ENCODE measurements at regions not wholly inside any gene's neighbourhood (a gene's known extent, or its start where the extent isn't known, plus 50 kb on each side); places are given as distances from the start of the nearest gene placed in this dataset.
A peak's percentile ranks its signal among the peaks of the same experiment; 100 is the strongest.

- peaks cover 0 to 16% (median 9%) of the 10 kb centered on the region in 4 donors for H3K4me1 ChIP-seq
- DNase-seq = no peak
- H3K36me3 ChIP-seq = no peaks in the 10 kb centered on the region
- no peak overlapping the region for H3K4me3 ChIP-seq
- H3K9me3 ChIP-seq = no peaks in the 10 kb centered on the region
- H3K27me3 ChIP-seq = no peaks in the 10 kb centered on the region
- intact Hi-C loops (cut with DNase I; ENCODE audit: low total_unique reads) = no loop called here
- TF ChIP-seq POLR2A (IDR thresholded peaks at IDR 0.05) = no peak
- no peak overlapping the region for H3K27ac ChIP-seq
- 91 to 97% methylated on average over 3 of the region's 3 CpGs for WGBS, 2 donors (ENCODE audit: low coverage in 1 of 2)
- in situ Hi-C loops (cut with MboI; ENCODE audit: low pct_ligation_motif_present in 1 of 4, low pct_unique_long_range_greater_than_20kb in 1 of 4, low sequenced_read_pairs in 3 of 4) = no loop called here
These were observed 118.6 kb upstream of the ZNF608 start for GRCh38 chr5:124865066-124865465.

- 49 to 62% methylated on average over 4 of the region's 4 CpGs for WGBS, 2 donors (ENCODE audit: low coverage in 1 of 2)
- Histone ChIP-seq H3K27ac (peak overlapping the region in 3 of 4 donors; percentile 1 to 66 (median 36)), H3K36me3 (no peaks in the 10 kb centered on the region), H3K9me3 (no peaks in the 10 kb centered on the region), H3K4me1 (peaks cover 0 to 16% (median 9%) of the 10 kb centered on the region in 4 donors), H3K27me3 (no peaks in the 10 kb centered on the region), H3K4me3 (no peak overlapping the region)
- no peak for DNase-seq
- in situ Hi-C loops (cut with MboI; ENCODE audit: low pct_ligation_motif_present in 1 of 4, low pct_unique_long_range_greater_than_20kb in 1 of 4, low sequenced_read_pairs in 3 of 4) = no loop called here
- TF ChIP-seq CTCF (IDR thresholded peaks at IDR 0.05) (no peak), POLR2A (IDR thresholded peaks at IDR 0.05) (no peak), POLR2AphosphoS5 (IDR thresholded peaks at IDR 0.05) (no peak), EP300 (IDR thresholded peaks at IDR 0.05; ENCODE audit: low read depth) (no peak)
- intact Hi-C loops (cut with DNase I; ENCODE audit: low total_unique reads) = no loop called here
These were observed 119.3 kb upstream of the ZNF608 start for GRCh38 chr5:124865603-124866354.

- intact Hi-C loops (cut with DNase I; ENCODE audit: low total_unique reads) = no loop called here
- 63 to 69% methylated on average over 10 to 12 of the region's 12 CpGs for WGBS, 2 donors (ENCODE audit: low coverage in 1 of 2)
- in situ Hi-C loops (cut with MboI; ENCODE audit: low pct_ligation_motif_present in 1 of 4, low pct_unique_long_range_greater_than_20kb in 1 of 4, low sequenced_read_pairs in 3 of 4) = no loop called here
These were observed 120.1 kb upstream of the ZNF608 start for GRCh38 chr5:124866355-124867136.

GRCh38 chr5:124867137-124867704 lies 120.8 kb upstream of the ZNF608 start:
- TF ChIP-seq CTCF (IDR thresholded peaks at IDR 0.05) (no peak), EP300 (IDR thresholded peaks at IDR 0.05; ENCODE audit: low read depth) (no peak), POLR2AphosphoS5 (IDR thresholded peaks at IDR 0.05) (no peak), POLR2A (IDR thresholded peaks at IDR 0.05) (no peak)
- WGBS, 2 donors (ENCODE audit: low coverage in 1 of 2) = 73 to 85% methylated on average over 5 to 6 of the region's 6 CpGs
- no peaks in the 10 kb centered on the region for H3K9me3 ChIP-seq
- intact Hi-C loops (cut with DNase I; ENCODE audit: low total_unique reads) = no loop called here
- no peaks in the 10 kb centered on the region for H3K36me3 ChIP-seq
- peak overlapping the region in 1 of 4 donors; percentile 66 for H3K27ac ChIP-seq
- H3K4me1 ChIP-seq = peaks cover 0 to 16% (median 9%) of the 10 kb centered on the region in 4 donors
- DNase-seq = no peak
- no peaks in the 10 kb centered on the region for H3K27me3 ChIP-seq
- in situ Hi-C loops (cut with MboI; ENCODE audit: low pct_ligation_motif_present in 1 of 4, low pct_unique_long_range_greater_than_20kb in 1 of 4, low sequenced_read_pairs in 3 of 4) = no loop called here
- H3K4me3 ChIP-seq = no peak overlapping the region

More at GRCh38 chr5:124866355-124867136, 120.1 kb upstream of the ZNF608 start:
- Histone ChIP-seq H3K27me3 (no peaks in the 10 kb centered on the region), H3K9me3 (no peaks in the 10 kb centered on the region), H3K4me1 (peaks cover 0 to 16% (median 9%) of the 10 kb centered on the region in 4 donors), H3K4me3 (no peak overlapping the region), H3K27ac (peak overlapping the region in 3 of 4 donors; percentile 1 to 66 (median 36)), H3K36me3 (no peaks in the 10 kb centered on the region)
- no peak for TF ChIP-seq CTCF (IDR thresholded peaks at IDR 0.05)
- TF ChIP-seq POLR2AphosphoS5 (IDR thresholded peaks at IDR 0.05) = no peak
- no peak for TF ChIP-seq EP300 (IDR thresholded peaks at IDR 0.05; ENCODE audit: low read depth)
- no peak for TF ChIP-seq POLR2A (IDR thresholded peaks at IDR 0.05)
- no peak for DNase-seq
